Activated CD4-positive, alpha-beta T cell treated with anti-CD3 and anti-CD28 coated beads, Interleukin-2, amount 50 U/mL, for 16 hours (primary cell): ENCODE measurements at regions not wholly inside any gene's neighbourhood (a gene's known extent, or its start where the extent isn't known, plus 50 kb on each side); places are given as distances from the start of the nearest gene placed in this dataset.
"Not testable (repeated sequence)": the region's sequence is repeated elsewhere in the genome, so short reads cannot be mapped to it uniquely, and the experiment has no call there.

ENCODE experiments used
- DNase-seq: peaks from one replicate; pipeline ENCODE4 v3.0.0-alpha.2; 2020

DNA sequence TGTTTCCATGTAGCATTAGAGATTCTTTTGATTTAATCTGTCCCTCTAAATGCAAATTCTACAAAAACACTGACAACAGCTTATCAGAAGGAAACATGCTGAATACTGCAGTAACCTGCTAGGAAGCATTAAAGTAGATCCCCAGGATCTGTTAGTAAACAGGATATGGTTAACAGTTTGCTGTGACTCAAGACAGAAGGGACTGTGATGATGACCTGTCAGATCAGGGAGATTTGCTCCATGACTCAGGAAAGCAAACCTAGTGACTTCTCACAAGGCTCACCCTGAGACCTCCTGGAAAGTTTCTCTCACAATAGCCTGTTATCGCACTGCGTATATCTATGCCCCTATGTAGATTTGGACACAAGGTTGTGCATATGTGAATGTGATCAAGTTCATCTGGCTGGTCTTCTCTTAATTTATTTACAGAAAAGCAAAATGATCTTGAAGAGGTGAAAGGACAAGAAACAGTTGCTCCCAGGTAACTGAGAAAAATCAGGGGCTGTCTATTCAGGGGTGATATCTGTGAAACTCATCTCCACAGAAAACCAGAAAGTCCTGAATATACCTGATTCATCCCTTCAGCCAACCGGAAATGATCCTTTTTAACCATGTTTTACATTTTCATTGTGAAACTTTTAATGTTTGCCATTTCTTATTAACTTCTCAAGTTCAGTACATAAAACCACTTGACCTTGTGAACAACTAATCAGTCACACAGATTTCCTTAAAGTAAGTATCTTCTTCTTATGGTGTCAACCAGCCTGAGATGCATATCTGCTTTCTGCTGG lies 333.1 kb upstream of the COX7C start:
- DNase-seq, result not testable (repeated sequence)

DNA sequence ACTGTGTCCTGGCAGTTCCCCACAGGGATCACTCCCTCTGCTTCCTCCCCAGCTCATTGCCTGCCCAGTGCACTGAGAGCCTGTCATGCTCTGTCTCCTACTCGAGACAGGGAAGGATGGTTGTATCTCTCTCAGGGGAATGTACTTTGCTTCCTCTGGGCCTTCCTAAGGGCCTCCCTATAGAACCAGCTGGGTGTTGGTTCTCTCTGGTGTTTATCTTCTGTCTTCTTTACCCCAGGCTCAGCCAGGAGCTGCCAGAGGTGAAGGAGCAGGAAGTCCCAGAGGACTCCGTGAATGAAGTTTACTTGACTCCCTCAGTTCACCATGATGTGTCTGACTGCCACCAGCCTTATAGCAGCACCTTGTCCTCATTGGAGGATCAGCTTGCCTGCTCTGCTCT lies 330.3 kb upstream of the COX7C start:
- not testable (repeated sequence) for DNase-seq

DNA sequence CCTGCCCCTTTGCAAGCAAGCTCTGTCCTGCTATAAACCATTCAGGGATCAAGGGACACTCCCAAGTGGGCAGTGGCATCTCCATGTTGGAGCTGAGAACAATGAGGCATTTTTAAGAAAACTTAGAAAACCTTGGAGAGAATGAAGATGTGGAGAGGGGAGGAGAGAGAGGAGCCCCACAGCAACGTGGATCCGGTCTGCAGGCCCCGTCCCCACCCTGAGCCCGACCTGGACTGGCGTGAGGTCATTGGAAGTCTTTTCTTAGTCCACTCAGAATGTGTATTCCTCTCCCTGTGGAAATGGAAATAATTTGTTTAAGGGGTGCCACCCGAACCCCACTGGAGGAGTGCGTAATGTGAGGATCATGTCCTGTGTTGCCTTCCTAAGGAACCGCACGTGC lies 328.0 kb upstream of the COX7C start:
- DNase-seq, result not testable (repeated sequence)

DNA sequence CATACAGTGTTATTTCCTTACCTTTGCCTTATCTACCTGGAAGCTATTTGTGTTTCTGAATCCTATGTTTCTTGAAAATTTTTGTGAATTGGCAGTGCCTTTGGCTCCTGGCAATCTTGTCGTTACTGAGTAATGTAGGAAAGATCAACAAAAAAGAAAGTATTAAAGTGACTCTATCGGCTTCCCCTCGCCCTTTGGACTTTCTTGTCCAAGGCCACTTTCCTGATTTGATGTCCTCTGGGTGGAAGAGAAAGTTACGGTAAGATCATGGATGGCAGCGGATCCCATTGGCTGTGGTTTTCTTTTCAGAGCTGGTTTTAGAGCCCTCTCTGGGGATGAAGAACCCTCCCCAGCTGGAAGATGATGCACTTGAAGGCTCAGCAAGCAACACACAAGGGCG lies 324.9 kb upstream of the COX7C start:
- DNase-seq, result not testable (repeated sequence)

DNA sequence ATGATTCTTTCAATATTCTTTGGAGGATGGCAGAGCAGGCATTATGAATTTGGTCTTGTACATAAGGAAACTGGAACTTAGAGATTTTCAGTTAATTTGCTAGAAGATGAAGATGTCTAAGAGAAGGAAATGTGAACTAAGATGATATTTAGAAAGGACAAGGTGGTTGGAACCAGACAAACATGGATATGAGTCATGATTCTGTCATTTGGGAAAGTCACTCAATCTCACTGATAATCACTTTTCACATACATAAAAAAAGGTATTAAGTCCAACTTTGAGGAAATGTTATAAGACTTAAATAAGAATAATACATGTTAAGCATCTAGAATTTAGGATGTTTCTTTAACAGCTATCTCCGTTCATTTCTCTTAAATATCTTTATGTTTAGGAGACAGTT lies 315.1 kb upstream of the COX7C start:
- DNase-seq, result not testable (repeated sequence)

DNA sequence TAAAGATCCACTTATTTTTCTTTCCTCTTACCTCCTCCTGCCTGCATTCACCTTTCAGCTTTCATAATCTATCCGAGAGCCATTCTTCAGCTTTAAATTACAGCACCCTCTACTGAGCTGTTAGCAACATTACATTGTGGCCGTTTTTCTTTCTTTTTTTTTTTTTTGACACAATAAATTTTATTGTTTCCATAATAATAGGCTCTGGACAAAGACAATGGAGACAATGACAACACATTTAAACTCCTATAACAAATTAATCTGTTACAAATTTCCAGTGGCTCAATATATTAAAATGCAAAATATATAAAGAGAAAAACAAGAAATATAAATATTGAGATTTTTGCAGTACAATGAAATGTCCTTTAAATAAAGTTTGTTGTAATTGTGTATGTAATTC lies 312.7 kb upstream of the COX7C start:
- DNase-seq, result peak; percentile 1

DNA sequence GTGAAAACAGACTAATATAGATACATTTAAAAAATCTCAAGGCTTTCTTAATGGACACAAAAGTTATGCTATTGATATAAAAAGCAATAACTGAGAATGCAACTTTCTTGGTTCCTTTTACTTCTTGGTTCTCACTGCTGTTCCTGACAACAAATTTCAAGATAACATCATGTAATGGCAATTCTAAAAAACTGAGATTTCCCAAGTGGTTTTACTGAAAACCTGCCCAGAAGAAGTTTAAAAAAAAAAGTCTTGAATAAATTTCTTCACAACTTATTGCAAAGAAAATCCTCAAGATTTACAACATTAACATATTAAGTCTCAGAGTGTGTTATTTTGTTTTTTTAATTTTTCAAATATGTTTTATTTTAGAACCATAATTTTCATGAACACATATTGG lies 302.8 kb upstream of the COX7C start:
- DNase-seq, result no peak

DNA sequence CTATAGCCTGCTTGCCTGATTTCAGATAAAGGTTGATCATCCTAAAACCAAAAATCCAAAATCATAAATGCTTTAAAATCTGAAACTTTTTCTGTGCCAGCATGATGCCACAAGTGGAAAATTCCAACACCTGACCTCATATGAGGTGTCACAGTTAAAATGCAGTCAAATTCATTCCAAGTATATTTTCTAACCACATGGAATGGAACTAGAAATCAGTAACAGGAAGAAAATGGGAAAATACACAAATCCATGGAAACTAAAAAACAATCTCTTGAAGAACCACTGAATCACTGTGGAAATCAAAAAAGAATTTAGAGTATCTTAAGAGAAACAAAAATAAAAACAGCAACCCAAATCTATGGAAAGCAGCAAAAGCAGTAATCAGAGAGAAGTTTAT lies 297.5 kb upstream of the COX7C start:
- DNase-seq, result no peak

DNA sequence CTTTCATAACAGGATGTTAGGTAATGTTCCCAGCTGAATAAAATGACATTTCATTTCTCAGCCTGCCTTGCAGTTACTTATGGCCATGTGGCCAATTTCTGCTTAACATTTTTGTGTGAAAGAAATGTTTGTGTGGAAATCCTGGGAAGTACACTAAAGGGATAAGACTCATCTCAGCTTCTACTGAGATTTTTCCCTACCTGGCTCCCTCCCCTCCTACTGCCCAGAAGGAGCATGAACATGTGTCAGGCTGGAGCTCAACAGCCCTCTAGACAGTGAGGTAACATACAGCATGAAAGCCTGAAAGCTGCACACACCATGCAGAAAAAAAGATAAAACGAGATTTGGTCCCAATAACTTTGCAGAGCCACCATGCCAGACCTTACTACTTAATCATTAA lies 288.4 kb upstream of the COX7C start:
- no peak for DNase-seq

DNA sequence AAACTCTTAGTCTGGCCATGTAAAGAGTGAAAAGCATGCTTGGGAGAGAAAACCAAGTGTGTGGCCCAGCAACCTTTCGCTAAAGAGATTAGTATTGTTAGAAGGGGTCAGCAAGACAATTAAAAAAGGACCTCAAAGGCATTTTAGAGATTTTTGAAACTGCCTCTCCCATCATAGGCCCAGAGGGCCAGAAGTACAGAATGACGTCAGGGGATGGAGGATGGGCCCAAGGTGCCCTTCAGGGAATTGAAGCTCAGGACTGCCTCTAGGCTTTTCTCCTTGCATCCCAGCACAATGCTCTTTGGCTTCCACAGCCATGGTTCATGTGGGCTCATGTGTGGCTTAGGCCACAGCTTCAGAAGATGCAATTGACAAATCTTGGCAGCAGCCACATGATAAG lies 287.0 kb upstream of the COX7C start:
- no peak for DNase-seq

DNA sequence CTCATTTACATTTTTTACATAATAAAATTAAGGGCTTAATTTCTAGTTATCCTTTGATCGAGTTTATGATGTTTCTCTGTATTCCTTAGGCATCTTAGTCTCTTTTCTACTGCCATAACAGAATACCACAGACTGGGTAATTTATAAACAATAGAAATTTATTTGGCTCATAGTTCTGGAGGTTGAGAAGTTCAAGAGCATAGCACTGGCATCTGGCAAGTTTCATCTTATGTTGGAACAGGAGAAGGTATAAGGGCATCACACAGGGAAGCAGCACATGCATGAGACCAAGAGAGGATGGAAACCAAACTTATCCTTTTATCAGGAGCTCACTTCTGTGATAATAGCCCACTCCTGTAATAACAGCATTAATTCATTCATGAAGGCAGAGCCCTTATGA lies 284.9 kb upstream of the COX7C start:
- DNase-seq, result no peak

DNA sequence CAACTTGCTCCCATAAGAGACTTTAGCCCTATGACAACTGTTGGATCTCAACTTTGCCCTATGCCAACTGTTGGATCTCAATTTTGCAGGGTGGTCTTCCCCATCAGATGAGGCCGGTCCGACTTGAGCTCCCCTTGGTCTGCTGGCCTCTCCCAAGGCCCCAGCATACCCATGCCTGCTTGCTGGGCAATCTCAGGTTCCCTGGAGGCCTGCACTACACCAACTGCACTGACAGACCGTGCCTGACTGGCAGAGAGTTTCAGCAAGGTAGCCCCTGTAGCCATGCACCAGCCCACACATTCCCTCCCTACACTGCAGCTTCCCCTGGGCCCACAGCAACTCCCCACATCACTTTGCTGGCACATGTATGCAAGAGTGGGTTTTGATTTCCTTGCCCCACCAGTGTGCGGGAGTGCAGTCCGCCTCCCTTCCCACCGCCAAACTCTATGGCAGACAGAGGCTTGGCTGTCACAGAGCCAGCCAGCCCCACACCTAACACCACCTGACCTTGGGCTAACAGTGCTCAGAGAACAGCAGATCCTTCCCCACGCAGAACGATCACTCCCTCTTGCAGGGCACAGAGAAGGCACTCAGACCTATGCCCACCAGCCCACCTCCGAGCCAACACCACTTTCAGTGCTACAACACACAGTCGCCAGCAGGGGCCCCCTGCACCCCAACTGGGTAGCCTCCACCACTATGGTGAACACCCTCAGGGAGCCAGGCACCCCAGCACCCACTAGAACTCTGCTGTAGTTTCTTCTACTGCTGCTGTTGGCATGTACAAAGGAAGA lies 279.9 kb upstream of the COX7C start:
- DNase-seq, result no peak

DNA sequence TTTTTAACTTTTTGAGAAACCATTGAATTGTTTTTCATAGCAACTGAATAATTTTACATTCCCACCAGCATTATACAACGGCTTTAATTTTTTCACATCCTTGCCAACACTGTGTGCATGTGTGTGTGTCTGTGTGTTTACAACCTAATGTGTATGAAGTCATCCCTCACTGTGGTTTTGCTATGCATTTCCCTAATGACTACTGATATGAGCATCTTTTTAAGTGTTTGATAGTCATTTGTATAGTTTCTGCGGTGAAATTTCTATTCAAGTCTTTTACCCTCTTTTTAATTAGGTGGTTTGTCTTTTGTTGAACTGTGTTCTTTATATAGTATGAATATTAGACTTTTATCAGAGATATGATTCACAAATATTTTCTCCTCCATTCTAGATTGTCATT lies 263.1 kb upstream of the COX7C start:
- DNase-seq, result no peak

DNA sequence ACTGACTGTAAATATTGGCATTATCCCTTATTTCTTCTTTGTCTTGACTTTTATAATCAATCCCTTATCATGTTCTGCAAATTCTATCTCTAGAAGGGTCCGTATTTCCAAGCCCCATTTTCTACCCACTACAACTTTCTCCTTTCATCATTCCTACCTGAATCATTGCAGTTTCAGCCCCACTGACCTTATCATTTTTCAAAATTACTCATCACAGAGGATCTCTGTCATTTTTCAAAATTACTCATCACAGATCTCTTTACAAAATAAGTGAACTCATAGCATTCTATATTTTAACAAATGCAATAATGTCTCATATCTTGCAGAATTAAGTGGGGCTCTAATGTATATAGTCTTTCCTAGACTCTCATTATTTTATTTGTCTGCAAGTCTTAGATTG lies 256.9 kb upstream of the COX7C start:
- DNase-seq, result peak; percentile 2

DNA sequence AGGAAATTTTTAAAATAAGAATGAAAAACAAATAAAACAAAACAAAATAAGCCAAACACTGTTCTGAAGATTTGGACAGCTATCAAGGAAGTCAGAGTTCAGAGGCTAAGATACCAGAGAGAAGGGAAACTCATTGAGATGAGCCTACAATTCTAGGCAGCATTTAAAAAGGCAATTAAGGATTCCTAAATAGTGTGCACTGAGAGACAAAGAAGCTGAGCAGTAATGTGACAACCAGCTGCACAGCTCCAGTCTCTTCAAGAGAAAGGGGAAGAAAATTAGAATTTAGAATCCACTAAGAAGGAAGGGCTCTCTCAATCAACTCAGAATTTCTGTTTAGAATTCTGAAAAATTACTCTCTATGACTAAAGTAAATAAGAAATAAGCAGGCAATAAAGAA lies 246.7 kb upstream of the COX7C start:
- DNase-seq, result no peak

DNA sequence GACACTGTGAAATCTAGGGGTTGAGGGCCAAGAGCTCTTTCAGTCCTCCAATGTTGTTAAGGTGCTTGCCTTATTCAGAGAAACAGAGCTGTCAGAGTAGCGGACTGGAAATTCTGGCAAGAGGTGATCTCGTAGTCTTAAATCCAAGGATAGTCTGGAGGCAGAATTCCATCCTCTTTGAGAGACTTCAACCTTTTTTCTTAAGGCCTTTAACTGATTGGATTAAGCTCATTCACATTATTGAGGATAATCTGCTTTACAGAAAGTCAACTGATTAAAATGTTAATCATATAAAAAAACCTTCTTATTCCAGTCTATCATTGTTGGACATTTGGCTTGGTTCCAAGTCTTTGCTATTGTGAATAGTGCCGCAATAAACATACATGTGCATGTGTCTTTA lies 243.1 kb upstream of the COX7C start:
- DNase-seq, result no peak

DNA sequence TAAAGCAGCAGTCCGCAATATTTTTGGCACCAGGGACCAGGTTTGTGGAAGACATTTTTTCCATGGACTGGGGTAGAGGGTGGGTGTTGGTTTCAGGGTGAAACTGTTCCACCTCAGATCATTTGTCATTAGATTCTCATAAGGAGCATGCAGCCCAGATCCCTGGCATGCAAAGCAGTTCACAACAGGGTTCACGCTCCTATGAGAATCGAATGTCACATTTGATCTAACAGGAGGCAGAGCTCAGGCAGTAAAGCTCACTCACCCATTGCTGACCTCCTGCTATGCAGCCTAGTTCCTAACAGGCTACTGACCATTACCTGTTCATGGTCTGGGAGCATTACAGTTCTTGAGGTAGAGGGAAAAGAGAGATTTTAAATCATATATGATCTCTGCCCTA lies 241.5 kb upstream of the COX7C start:
- DNase-seq, result no peak

DNA sequence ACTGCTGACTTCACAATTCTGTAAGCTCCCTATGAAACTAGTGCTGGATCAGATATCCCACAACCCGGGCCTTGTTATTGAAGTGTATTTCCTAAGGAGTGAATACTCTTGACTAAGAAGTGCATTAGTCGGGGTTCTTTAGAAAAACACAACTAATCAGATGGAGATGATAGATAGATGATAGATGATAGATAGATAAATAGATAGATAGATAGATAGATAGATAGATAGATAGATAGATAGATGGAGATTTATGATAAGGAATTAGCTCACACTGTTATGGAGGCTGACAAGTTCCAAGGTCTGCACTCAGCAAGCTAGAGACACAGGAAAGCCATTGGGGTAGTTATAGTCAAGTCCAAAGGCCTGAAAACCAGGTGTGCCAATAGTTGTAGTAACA lies 214.6 kb upstream of the COX7C start:
- no peak for DNase-seq

DNA sequence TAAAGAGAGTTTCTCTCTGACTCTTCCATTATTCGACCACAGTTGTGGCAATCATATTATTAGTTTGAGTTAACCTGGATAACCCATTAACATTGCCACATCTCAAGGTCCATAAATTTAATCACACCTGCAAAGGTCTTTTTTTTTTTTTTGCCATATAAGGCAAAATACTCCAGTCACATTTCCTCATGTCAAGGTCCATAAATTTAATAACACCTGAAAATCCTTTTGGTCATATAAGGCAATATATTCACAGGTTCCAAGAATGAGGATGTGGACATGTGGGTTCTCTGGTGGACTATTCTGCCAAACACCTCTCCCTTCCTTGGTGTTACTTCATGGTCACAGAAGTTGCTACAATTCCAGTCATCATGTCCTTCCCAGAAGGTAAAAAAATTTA lies 213.5 kb upstream of the COX7C start:
- DNase-seq, result no peak

DNA sequence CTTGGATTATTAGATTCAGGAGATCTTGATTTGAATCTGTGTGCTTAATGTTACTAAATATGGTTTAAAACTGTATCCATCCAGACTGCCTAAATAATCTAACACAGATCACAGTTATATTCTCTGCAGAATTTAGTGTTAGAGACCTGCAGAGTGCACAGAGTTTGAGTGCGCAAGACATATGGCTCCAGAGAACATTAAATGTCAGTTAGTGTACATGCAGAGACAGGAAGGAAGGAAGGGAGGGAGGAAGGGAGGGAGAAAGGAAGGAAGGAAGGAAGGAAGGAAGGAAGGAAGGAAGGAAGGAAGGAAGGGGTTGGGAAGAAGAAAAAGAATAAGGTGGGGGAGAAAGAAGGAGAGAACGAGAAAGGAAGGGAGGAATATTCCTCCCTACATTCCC lies 210.0 kb upstream of the COX7C start:
- no peak for DNase-seq

DNA sequence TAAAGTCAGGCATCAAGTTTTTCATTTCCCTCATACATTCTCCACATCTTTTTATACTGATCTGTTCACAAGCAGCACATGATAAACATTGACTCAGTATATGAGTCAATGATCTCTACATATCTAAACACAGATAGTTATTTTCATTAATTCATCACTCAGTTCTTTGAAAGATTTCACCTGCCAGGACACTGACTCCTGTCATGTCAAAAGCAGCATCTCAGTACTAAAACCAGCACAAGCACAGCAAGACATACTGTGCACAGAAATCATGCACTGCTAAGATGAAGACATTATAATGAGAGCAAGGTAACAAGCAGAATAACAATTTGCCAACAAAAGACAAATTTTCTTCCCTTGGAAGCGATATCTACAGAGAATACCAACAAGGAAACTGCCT lies 206.1 kb upstream of the COX7C start:
- no peak for DNase-seq

DNA sequence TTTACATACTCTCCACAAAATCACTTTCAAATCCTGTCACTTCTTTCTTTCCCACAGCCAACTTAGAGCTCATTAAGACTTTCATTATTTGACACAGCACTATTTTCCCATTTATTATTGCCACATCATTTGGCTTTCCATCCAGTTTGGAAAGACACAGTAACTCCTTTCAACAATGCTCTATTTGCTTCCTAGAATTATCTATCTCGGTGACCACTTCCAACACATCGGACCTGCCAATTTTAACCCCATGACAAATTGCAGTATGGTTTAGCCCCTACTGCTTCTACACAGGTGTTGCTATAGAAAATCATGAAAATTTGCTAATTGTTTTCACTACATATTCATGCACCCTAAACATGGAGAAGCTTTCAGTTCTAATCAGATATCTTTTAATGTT lies 190.6 kb upstream of the COX7C start:
- no peak for DNase-seq

DNA sequence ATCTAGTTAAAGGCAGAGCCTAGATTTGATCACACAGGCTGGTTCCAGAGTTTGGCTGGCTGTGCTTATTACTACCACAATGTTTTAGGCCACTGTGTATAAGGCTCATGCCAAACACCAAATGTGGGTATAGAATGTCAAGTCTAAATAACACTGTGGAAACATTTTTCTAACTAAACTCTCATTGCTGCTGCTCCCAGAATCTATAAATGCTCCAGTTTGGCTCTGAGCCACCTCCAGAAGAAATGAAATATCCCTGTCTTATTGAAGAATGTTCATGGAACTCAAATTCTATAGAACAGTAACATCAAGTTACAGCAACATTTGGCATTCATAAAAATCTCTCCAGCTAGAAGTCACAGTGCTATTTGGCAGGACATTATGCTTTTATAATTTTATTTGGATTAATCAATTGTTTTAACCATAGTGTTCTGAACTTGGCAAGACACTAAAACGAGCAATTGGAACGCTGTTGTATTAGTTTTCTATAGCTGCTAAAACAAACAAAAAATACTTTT lies 178.1 kb upstream of the COX7C start:
- DNase-seq, result no peak

DNA sequence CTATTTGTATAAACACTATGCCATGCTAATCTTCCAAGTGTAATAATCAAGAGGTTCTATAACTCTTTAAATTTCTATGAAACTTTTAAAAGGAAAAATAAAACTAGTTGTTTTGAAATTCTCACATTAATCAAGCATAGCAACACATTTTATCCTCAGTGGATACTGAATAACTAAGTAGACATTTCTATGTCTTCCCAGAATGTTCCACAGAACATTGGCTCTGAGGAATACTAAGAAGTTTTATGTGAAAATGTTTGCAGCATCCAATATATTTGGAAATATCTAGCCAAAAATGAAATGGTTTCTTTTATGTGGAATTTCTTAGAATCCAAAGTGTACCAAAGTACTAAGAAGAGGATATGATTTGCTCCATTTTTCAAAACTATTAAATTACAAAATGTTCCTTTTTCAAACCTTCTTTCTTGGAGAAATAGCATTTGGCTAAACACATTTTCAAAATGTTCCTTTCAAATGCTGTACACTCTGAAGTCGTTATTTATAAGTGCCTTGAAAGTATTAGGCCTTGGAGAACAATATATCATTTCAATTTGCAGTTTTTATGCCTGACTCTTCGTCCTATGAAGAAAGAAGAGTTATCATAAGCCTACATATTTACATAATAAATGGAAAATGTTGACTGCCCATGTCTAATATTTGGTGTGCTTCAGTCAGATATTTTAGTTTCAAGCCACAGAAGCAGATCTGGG lies 175.6 kb upstream of the COX7C start:
- DNase-seq, result no peak
